ENCODE measurements at regions not wholly inside any gene's neighbourhood (a gene's known extent, or its start where the extent isn't known, plus 50 kb on each side); places are given as distances from the start of the nearest gene placed in this dataset.

DNA sequence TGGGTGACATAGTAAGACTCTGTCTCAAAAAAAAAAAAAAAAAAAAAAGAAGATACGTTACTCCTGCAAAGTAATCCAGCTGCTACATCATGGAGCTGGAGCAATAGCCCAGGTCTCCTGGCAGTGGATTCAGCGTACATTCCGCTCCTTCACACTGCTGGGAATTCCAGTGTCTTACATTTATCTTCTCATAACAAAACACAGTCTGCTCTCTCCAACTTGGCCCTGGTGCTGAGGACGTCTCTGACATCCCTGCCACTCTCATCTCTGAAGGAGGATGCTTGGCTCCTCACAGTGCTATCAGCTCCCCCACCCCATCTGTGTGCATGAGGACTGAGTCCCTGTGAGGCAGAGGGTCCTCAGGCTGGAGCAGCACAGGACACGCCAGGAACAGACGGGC is 529.8 kb downstream of the CD83 start:
- TF ChIP-seq, protein P1, sequence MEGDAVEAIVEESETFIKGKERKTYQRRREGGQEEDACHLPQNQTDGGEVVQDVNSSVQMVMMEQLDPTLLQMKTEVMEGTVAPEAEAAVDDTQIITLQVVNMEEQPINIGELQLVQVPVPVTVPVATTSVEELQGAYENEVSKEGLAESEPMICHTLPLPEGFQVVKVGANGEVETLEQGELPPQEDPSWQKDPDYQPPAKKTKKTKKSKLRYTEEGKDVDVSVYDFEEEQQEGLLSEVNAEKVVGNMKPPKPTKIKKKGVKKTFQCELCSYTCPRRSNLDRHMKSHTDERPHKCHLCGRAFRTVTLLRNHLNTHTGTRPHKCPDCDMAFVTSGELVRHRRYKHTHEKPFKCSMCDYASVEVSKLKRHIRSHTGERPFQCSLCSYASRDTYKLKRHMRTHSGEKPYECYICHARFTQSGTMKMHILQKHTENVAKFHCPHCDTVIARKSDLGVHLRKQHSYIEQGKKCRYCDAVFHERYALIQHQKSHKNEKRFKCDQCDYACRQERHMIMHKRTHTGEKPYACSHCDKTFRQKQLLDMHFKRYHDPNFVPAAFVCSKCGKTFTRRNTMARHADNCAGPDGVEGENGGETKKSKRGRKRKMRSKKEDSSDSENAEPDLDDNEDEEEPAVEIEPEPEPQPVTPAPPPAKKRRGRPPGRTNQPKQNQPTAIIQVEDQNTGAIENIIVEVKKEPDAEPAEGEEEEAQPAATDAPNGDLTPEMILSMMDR (IDR thresholded peaks at IDR 0.05; ENCODE audit: insufficient read depth, low read length): no peak
- TF ChIP-seq POLR2AphosphoS5 (IDR thresholded peaks at IDR 0.05; ENCODE audit: low read depth): no peak

Data from HL-60 (cell line).